ENCODE measurements at regions not wholly inside any gene's neighbourhood (a gene's known extent, or its start where the extent isn't known, plus 50 kb on each side); places are given as distances from the start of the nearest gene placed in this dataset.

DNA sequence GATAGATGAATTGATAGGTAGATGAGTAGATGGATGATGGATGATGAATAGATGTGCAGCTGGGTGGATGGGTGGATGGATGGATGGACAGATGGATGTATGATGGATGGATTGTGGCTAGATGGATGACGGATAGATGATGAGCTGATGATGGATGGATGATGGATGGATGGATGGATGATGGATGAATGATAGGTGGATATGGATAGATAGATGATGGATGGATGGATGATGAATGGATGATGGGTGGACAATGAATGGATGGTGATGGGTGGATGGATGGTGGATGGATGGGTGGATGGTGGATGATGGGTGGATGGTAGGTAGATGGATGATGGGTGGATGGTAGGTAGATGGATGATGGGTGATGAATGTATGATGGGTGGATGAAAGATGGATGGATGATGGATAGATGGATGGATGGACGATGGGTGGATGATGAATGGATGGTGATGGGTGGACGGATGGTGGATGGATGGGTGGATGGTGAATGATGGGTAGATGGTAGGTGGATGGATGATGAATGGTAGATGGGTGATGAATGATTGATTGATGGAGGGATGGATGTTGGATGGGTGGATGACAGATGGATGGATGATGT, 1261.7 kb downstream of the BRD1 start:
- Histone ChIP-seq H3K4me1 (ENCODE audit: insufficient read depth, low read length) (no peaks in the 10 kb centered on the region), H3K4me3 (ENCODE audit: low read length) (no peak overlapping the region), H3K36me3 (ENCODE audit: insufficient read depth, low read depth, low read length) (no peaks in the 10 kb centered on the region), H3K27ac (ENCODE audit: low read length) (no peak overlapping the region), H3K9ac (ENCODE audit: low read depth, low read length) (no peak overlapping the region), H3K27me3 (ENCODE audit: insufficient read depth, low read length) (no peaks in the 10 kb centered on the region), H3K9me3 (ENCODE audit: insufficient read depth, low read depth, low read length) (peaks cover 14% of the 10 kb centered on the region; the same call in 1 of the 2 replicates)

DNA sequence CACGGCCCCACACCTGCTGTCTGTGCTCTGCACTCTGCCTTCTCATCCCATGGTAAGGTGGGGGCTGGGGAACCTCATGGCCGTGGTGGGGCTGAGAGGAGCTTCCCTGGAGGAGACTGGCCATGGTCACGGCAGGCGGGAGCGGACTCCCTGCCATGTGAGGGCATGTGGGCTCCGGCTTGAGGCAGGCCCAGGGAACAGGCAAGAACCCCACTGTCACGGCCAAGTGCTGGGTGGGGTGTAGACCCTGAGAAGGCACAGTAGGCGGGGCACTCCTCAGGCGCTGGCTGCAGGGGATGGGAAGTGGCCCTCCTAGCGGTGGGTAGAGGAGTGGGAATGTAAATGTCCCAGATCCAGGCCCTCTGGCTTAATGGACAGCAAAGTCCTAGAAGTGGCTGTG, 1262.7 kb downstream of the BRD1 start:
- Histone ChIP-seq H3K4me1 (ENCODE audit: insufficient read depth, low read length) (no peaks in the 10 kb centered on the region), H3K27ac (ENCODE audit: low read length) (no peak overlapping the region), H3K9ac (ENCODE audit: low read depth, low read length) (no peak overlapping the region), H3K9me3 (ENCODE audit: insufficient read depth, low read depth, low read length) (peaks cover 3% of the 10 kb centered on the region; the same call in 1 of the 2 replicates), H3K27me3 (ENCODE audit: insufficient read depth, low read length) (no peaks in the 10 kb centered on the region), H3K36me3 (ENCODE audit: insufficient read depth, low read depth, low read length) (no peaks in the 10 kb centered on the region), H3K4me3 (ENCODE audit: low read length) (no peak overlapping the region)

DNA sequence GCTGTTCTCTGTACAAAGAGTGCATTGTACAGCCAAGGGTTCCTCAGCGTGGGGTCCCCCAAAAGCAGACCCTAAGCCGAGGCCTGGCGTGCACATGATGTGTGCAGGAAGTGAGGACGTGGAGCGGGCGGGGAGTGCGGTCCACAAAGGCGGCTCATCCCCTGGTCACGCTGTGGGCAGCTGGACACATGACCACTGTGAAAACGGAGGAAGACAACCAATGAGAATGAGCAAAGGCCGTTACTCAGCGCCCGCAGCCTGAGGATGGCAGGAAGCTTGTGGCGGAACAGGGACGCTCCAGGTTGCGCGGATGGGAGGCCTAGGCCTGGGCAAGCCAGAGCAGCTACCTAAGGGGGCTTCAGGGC, 1263.7 kb downstream of the BRD1 start:
- Histone ChIP-seq H3K4me3 (ENCODE audit: low read length) (no peak overlapping the region), H3K9ac (ENCODE audit: low read depth, low read length) (no peak overlapping the region), H3K4me1 (ENCODE audit: insufficient read depth, low read length) (no peaks in the 10 kb centered on the region), H3K9me3 (ENCODE audit: insufficient read depth, low read depth, low read length) (no peaks in the 10 kb centered on the region), H3K27ac (ENCODE audit: low read length) (no peak overlapping the region), H3K27me3 (ENCODE audit: insufficient read depth, low read length) (no peaks in the 10 kb centered on the region), H3K36me3 (ENCODE audit: insufficient read depth, low read depth, low read length) (no peaks in the 10 kb centered on the region)

DNA sequence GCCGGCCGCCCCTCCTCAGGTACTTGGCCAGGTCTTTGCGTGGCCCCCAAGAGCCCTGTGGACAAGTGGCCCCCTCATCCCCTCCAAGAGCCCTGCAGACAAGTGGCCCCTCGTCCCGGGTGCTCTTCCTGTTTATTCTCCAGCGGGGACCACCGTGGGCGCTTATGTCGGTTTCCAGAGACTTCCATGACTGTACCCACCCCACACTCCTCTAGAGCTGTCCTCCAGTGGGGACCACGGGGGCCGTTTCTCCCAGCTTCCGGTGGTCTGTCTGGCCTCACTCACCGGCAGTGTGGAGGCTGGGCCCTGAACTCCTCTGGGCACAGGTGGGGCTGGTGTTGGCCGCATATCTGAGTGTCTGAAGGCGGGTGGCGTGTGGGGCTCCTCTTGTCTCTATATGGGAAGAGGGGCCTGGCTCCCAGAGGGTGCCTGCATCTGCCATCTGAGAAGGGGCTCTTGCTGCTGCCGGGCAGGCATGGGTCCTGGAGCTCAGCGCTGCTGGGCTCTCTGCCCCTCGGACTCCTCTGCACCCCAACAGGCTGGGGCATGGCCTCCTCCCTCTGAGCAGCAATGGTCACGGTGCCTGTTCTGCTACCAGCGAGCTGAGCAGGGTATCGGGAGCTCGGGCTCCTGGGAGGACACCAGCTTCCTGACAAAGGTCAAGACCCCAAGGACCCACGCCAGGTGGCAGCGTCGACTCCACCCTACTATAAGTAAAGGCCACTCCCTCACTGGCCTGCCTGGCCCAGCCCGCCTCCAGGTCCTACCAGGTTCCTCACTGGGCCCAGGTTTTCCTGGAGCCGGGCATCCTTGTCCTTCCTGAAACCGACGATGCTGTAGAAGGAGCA, 1264.3 kb downstream of the BRD1 start:
- no peaks in the 10 kb centered on the region for H3K4me1 ChIP-seq (ENCODE audit: insufficient read depth, low read length)
- H3K27me3 ChIP-seq (ENCODE audit: insufficient read depth, low read length) = no peaks in the 10 kb centered on the region
- H3K9me3 ChIP-seq (ENCODE audit: insufficient read depth, low read depth, low read length) = no peaks in the 10 kb centered on the region
- no peak overlapping the region for H3K27ac ChIP-seq (ENCODE audit: low read length)
- no peaks in the 10 kb centered on the region for H3K36me3 ChIP-seq (ENCODE audit: insufficient read depth, low read depth, low read length)
- no peak overlapping the region for H3K9ac ChIP-seq (ENCODE audit: low read depth, low read length)
- no peak overlapping the region for H3K4me3 ChIP-seq (ENCODE audit: low read length)

DNA sequence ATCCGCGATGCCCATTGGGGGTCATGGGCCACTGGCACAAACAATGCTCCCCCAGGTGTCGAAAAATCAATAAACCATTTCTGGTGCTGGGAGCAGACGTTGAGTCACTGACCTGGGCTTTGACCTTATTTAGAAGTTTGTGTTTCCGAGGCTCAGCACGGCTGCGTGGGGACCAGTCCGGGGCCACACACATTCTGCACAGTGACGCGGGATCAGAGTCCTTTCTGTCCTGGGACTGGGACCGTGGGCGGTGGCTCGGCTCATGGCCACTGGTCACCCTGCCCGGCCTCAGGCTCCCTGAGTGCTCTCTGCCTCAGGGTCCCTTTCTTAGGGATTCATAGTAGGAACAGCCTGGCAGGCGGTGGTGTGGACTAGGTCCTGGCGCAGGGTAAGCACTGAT, 1266.0 kb downstream of the BRD1 start:
- Histone ChIP-seq H3K9me3 (ENCODE audit: insufficient read depth, low read depth, low read length) (no peaks in the 10 kb centered on the region), H3K4me3 (ENCODE audit: low read length) (no peak overlapping the region), H3K4me1 (ENCODE audit: insufficient read depth, low read length) (no peaks in the 10 kb centered on the region), H3K36me3 (ENCODE audit: insufficient read depth, low read depth, low read length) (no peaks in the 10 kb centered on the region), H3K9ac (ENCODE audit: low read depth, low read length) (no peak overlapping the region), H3K27me3 (ENCODE audit: insufficient read depth, low read length) (no peaks in the 10 kb centered on the region), H3K27ac (ENCODE audit: low read length) (no peak overlapping the region)

DNA sequence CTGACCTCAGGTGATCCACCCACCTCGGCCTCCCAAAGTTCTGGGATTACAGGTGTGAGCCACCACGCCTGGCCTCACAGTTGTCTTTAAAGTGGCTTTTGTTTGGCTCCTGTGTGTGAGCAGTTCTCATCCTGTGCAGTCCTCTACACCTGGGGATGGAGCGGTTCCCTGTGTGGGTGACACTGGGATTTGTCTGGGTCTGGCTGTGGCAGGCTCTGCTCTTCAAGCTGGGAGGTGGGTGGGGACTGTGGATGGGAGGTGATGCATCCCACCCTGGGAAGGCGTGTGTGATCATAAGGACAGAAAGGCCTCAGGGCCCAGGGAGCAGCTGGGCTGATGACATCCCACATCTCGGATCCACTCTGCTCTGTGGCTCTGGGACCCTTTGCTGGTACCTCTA, 1266.8 kb downstream of the BRD1 start:
- no peaks in the 10 kb centered on the region for H3K36me3 ChIP-seq (ENCODE audit: insufficient read depth, low read depth, low read length)
- no peak overlapping the region for H3K27ac ChIP-seq (ENCODE audit: low read length)
- no peak overlapping the region for H3K9ac ChIP-seq (ENCODE audit: low read depth, low read length)
- no peaks in the 10 kb centered on the region for H3K4me1 ChIP-seq (ENCODE audit: insufficient read depth, low read length)
- H3K4me3 ChIP-seq (ENCODE audit: low read length) = no peak overlapping the region
- no peaks in the 10 kb centered on the region for H3K27me3 ChIP-seq (ENCODE audit: insufficient read depth, low read length)
- H3K9me3 ChIP-seq (ENCODE audit: insufficient read depth, low read depth, low read length) = no peaks in the 10 kb centered on the region

DNA sequence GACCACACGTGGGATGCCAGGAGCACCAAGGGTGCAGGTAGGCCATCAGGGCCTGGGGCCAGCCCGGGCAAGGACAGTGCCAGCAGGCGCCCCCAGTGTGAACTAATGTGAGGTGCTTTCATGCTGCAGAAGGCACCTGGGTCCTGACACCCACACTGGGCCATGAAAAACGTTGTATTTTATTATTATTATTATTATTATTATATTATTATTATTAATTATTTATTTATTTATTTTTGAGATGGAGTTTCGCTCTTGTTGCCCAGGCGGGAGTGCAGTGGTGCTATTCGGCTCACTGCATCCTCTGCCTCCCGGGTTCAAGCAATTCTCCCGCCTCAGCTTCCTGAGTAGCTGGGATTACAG, 1267.3 kb downstream of the BRD1 start:
- Histone ChIP-seq H3K9me3 (ENCODE audit: insufficient read depth, low read depth, low read length) (no peaks in the 10 kb centered on the region), H3K9ac (ENCODE audit: low read depth, low read length) (no peak overlapping the region), H3K36me3 (ENCODE audit: insufficient read depth, low read depth, low read length) (no peaks in the 10 kb centered on the region), H3K27ac (ENCODE audit: low read length) (no peak overlapping the region), H3K4me3 (ENCODE audit: low read length) (no peak overlapping the region), H3K4me1 (ENCODE audit: insufficient read depth, low read length) (no peaks in the 10 kb centered on the region), H3K27me3 (ENCODE audit: insufficient read depth, low read length) (no peaks in the 10 kb centered on the region)

DNA sequence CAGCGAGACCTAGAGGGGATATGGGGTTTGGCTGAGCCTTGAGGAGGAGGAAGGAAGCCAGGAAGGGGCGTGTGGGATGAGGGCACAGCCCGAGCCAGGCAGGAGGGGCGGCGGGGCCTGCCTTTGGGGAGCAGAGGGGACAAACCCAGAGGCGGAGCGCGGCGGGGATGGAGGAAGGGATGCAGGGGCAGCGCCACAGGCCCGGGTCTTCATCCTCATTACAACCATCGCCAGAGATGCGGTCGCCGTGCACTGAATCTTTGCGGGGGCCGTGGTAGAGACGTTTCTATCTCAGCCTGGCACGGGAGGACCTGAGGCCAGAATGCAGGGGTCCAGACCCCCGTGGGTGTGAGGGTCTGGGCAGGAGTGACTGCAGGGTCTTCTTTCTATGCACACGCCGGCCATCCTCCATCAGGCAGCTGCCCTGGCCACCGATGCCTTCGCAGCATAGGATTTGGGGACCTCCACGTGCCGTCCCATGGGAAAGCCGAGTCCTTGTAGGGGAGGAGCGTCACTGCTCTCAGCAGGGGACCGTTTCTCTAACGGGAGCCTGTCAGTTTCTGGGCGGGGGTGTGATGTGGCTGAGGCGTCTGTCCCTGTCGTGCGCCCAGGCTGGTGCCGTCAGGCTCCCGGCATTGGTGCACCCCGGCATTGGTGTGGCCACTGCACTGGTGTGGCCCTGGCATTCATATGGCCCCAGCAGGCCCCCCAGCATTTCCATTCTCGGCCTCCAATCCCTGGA, 1267.9 kb downstream of the BRD1 start:
- Histone ChIP-seq H3K4me3 (ENCODE audit: low read length) (no peak overlapping the region), H3K4me1 (ENCODE audit: insufficient read depth, low read length) (no peaks in the 10 kb centered on the region), H3K9ac (ENCODE audit: low read depth, low read length) (no peak overlapping the region), H3K27ac (ENCODE audit: low read length) (no peak overlapping the region), H3K36me3 (ENCODE audit: insufficient read depth, low read depth, low read length) (no peaks in the 10 kb centered on the region), H3K27me3 (ENCODE audit: insufficient read depth, low read length) (no peaks in the 10 kb centered on the region), H3K9me3 (ENCODE audit: insufficient read depth, low read depth, low read length) (no peaks in the 10 kb centered on the region)

DNA sequence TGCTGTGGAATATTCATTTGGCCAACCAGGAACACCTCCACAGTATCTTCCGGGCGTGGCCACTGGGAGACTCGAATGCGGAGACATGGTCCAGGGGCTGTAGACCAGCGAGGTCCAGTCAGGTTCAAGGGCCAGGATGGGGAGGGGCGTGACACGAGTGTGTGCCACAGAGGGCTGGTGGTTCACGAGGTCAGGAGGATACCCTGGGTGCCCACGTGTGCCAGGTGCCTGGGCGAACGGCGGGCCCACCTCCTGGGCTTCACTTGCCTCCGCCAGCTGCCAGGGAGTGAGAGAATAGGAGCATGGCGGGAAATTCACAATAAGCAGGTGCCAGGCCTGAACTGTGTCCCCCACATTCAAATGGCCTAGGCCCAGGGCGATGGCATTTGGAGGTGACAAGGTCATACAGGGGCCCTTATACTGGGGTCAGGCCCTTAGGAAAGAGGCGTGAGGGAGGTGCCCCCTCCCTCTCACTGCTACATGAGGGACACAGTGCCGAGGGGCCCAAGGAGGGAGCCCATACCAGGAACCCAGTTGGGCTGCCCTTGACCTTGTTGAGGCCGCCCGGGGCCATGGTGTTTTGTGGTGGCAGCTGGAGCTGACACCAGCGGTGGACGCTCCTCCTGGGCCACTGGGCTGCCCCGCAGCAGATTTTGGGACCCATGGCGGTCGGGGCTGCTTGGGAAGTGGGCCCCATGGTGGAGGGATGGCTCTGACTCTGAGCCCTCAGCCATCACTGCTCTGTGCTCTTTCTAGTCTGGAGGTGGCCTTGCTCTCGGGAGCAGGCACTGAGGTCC, 1268.9 kb downstream of the BRD1 start:
- Histone ChIP-seq H3K27ac (ENCODE audit: low read length) (no peak overlapping the region), H3K4me3 (ENCODE audit: low read length) (no peak overlapping the region), H3K9ac (ENCODE audit: low read depth, low read length) (no peak overlapping the region), H3K4me1 (ENCODE audit: insufficient read depth, low read length) (peaks cover 4% of the 10 kb centered on the region; the same call in 1 of the 2 replicates), H3K27me3 (ENCODE audit: insufficient read depth, low read length) (no peaks in the 10 kb centered on the region), H3K36me3 (ENCODE audit: insufficient read depth, low read depth, low read length) (no peaks in the 10 kb centered on the region), H3K9me3 (ENCODE audit: insufficient read depth, low read depth, low read length) (no peaks in the 10 kb centered on the region)

DNA sequence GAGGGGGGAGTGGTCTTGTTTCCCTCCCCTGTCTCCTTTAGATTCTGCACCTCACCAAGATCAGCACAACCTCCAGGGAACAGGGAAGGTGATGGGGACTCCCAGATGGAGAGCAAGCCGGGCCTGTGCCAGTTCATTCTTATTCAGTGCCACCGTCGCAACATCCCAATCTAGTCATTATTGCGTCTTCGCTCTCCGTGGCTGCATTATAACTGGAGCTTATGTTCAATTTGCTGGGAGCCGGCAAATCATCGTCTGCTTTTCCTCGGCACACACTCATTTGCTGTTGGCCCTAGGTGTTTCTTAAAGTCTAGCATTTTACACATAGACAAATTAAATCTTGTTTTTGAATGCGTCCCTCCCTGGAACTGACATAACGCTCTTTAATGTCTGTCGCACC, 1269.7 kb downstream of the BRD1 start:
- Histone ChIP-seq H3K4me1 (ENCODE audit: insufficient read depth, low read length) (peaks cover 4% of the 10 kb centered on the region; the same call in 1 of the 2 replicates), H3K4me3 (ENCODE audit: low read length) (no peak overlapping the region), H3K27ac (ENCODE audit: low read length) (no peak overlapping the region), H3K27me3 (ENCODE audit: insufficient read depth, low read length) (no peaks in the 10 kb centered on the region), H3K36me3 (ENCODE audit: insufficient read depth, low read depth, low read length) (no peaks in the 10 kb centered on the region), H3K9ac (ENCODE audit: low read depth, low read length) (no peak overlapping the region), H3K9me3 (ENCODE audit: insufficient read depth, low read depth, low read length) (no peaks in the 10 kb centered on the region)

DNA sequence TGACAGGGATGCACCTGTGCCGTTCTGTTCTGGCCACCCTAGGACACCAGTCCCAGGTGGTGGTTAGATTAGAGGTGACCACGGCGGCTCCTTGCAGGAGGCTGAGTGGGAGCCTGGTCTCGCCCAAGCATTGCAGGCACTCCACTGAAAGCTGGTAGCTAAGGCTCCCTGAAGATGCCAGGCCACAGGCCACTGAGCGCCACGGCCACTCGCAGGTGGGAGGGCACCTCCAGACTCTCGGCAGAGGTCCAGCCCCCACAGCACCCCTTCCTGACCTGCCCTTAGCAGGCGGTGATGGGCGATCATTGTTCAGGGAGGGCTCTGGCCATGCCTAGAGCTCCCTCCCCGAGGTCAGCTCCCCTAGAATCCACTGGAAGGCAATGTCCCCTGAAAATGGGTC, 1270.2 kb downstream of the BRD1 start:
- Histone ChIP-seq H3K4me3 (ENCODE audit: low read length) (no peak overlapping the region), H3K9ac (ENCODE audit: low read depth, low read length) (no peak overlapping the region), H3K9me3 (ENCODE audit: insufficient read depth, low read depth, low read length) (no peaks in the 10 kb centered on the region), H3K27ac (ENCODE audit: low read length) (no peak overlapping the region), H3K36me3 (ENCODE audit: insufficient read depth, low read depth, low read length) (no peaks in the 10 kb centered on the region), H3K4me1 (ENCODE audit: insufficient read depth, low read length) (peaks cover 4% of the 10 kb centered on the region; the same call in 1 of the 2 replicates), H3K27me3 (ENCODE audit: insufficient read depth, low read length) (no peaks in the 10 kb centered on the region)

Measured in iPS-20b (cell line).